Occipital lobe (tissue), 1 donor: ENCODE measurements at regions not wholly inside any gene's neighbourhood (a gene's known extent, or its start where the extent isn't known, plus 50 kb on each side); places are given as distances from the start of the nearest gene placed in this dataset.
"Not testable (repeated sequence)": the region's sequence is repeated elsewhere in the genome, so short reads cannot be mapped to it uniquely, and the experiment has no call there.

Experiments used
- DNase-seq: peaks from one replicate; lab custom pipeline; 2025; lab: John Stamatoyannopoulos, UW

DNA sequence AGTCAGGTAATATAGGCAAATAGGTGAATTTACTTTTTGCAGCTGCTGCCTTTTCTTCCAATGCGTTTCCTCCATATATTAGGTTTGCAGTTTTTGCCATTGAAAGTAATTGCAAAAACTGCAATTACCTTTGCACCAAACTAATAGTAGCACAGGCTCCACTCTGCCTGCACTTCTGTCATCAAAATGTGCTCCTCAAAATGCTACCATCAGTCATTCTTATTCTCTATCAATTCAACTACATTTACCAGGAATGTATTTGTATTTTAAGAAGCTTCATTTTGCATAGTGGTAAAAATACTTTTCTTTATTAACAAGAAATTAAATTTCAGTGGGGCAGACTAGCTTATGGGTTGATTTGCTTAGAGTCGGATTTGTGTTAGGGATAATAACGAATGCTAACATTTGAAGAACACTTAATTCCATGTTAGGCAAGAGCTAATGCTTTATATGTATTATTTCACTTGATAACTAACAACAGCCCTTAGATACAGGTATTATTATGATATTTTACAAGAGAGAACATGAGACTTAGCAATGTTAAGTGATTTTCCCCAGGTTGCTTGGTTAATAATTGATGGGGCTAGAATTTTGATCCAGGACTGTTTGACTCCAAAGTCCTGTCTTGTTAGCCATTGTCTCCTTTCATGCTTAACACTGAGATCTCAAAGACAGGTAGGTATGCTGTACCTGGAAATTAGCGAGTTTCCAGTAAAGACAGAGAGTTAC is 300.4 kb downstream of the MAN2A1 start:
- no peak for DNase-seq

- DNase-seq, result no peak
Observed at GRCh38 chr5:109990723-109991359, 301.1 kb downstream of the MAN2A1 start.

GRCh38 chr5:109992264-109992915 is 302.7 kb downstream of the MAN2A1 start:
- DNase-seq, result no peak

GRCh38 chr5:109994135-109994534 is 304.4 kb downstream of the MAN2A1 start:
- no peak for DNase-seq

DNA sequence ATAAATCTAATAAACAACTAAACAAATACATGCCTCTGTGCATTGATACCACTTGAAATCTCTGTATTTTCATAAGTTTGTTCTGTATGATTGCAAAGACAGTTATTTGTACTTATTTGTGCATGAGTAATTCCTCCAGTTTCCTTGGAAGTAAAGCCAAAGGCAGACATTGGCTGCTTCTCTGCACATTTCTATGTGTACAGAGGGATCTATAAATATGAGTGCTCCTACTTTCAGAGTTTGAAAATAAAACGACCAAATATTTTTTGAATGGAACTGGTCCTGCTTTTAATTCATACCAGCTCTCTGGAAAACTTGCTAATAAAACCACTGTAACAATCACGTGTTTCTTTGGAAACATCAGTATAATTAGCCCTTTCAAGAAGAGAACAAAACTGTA is 306.5 kb downstream of the MAN2A1 start:
- no peak for DNase-seq

DNA sequence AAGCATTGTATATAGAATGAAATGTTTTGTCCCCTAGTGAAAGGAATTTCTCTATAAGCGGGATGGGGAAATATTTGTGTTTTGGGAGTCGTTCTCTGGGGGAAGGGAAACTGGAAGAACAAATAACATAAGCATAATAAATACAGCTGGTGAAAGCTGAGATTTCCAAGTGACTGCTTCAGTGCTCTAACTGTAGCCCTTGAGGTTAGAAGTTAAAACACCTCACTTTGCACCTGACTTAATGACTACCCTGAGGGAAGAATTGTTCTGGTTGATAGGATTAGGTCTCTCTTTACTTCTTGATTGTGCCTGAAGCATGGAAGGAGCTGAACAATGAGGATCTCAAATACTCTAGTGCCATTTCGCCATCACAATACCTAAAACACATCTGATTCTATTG is 307.4 kb downstream of the MAN2A1 start:
- no peak for DNase-seq

- no peak for DNase-seq
Observed at GRCh38 chr5:109998208-109998607, 308.5 kb downstream of the MAN2A1 start.

DNA sequence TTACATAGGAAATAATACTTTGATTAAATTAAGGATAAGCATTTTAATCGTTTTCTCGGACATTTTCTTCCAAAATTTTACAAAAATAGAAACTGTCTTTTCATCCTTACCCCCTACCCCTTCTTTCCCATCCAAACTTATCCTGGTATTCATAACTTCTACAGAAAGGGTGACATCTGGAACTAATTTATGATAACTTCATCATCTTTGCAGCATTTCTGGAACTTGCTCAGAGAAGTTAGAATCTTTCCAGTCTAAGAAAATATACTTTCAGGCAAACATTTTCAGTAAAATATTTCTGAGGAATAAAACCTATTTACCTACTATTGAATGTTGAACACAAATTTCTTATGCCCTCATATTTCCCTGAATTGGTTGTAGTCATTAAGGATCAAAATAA is 309.0 kb downstream of the MAN2A1 start:
- DNase-seq, result no peak

GRCh38 chr5:110001648-110002047 is 311.9 kb downstream of the MAN2A1 start:
- DNase-seq, result no peak

DNA sequence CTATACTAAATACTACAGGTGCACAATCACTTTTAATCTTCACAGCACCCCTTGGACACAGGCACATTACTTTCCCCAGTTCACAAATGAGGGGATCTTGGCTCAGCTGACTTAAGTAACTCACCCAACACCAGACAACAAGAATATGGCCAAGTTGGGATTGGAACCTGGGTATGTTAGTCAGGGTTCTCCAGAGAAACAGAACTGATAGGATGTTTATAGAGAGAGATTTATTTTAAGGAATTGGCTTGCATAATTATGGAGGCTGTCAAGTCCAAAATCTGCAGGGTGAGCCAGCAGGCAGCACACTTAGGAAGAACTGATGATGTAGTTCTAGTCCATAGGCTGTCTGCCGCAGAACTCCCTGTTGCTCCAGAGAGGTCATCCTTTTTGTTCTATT is 312.9 kb downstream of the MAN2A1 start:
- DNase-seq, result no peak

DNA sequence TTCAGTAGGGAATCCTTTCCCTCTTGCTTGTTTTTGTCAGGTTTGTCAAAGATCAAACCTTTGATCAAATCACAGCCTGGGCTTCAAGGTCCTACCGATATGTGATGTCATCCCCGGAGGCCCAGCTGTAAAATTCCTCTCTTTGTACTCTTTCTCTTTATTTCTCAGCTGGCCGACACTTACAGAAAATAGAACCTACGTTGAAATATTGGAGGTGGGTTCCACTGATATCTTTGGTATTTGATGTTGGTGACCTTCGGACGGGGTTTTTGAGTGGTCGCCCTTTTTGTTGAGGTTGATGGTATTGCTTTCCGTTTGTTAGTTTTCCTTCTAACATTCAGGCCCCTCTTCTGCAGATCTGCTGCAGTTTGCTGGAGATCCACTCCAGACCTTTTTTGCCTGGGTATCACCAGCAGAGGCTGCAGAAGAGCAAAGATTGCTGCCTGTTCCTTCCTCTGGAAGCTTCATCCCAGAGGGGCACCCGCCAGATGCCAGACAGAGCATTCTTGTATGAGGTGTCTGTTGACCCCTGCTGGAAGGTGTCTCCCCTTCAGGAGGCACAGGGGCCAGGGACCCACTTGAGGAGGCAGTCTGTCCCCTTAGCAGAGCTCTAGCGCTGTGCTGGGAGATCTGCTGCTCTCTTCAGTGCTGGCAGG is 316.3 kb downstream of the MAN2A1 start:
- DNase-seq, result not testable (repeated sequence)

DNA sequence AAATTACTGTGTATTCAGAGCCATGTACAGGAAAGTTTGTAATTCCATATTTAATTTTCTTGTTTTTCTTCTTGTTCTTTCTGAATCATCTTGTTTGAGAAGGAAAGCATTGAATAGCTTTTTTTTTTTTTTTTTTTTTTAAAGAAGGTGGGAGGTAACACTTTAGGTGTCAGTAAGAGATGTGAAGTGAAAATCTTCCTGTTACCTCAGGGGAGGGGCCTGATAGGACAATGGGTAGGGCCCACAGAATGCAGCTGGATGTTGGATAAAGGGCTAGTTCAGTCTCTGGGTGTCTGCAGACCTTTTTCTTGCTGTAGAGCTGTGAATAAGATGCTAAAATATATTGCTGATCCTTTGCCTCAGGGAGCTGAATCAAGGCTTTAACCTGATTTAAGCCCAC is 317.4 kb downstream of the MAN2A1 start:
- no peak for DNase-seq

DNA sequence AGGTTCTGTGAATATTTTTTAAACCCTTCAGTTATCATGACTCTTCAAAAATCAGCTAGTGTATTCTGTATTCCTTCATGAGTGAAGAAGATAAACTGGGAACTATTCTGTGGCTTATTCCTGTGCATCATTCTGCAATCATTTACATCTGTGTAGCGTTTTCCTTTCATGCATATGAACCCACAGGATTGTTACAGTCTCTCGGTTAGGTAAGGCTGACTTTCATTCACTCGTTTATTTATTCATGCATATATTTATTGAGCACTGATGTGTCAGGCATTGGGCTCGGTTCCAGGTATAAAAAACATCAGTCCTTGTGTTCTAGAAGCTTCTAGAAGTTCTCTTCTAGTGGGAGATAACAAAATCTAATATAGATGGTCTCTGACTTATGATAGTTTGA is 318.4 kb downstream of the MAN2A1 start:
- no peak for DNase-seq

DNA sequence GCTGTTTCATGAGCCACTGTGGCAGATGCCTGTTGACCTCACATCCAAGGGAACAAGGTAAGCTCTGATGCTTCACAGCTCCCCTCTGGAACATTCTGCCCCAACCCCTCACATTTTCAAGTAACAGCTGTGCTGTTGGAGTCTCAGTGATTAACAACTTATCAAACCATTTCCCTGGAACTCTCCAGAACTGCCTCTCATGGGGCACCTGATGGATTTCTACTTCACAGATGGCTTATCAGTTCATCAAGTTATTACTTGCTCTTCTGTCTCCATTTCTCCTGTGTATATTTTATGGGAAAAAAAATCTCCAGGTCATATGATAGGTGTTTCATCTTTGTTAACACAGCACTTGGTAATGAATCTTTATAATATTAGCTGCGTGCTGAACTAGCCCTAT is 322.4 kb downstream of the MAN2A1 start:
- no peak for DNase-seq

- DNase-seq, result no peak
Observed at GRCh38 chr5:110013017-110013416, 323.3 kb downstream of the MAN2A1 start.

- DNase-seq, result no peak
Observed at GRCh38 chr5:110017854-110018253, 328.1 kb downstream of the MAN2A1 start.

DNA sequence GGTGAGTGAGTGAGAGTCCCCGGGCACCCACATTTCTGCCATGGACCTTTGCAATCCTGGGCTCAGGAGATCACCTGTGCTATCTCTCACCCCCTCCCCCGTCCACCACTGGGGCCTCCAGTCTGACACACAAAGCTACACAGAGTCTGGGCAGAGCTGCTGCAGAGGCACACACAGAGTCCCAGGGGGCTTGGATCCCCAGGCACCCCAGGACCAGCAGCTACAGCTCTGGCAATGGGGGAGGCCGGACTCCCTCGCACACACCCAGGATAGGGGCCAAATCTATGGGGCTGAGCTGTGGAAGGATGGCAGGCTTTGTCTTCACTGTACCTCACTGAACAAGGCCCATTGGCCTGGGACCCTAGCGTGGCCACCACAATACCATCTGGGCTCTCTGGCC is 328.8 kb downstream of the MAN2A1 start:
- no peak for DNase-seq

DNA sequence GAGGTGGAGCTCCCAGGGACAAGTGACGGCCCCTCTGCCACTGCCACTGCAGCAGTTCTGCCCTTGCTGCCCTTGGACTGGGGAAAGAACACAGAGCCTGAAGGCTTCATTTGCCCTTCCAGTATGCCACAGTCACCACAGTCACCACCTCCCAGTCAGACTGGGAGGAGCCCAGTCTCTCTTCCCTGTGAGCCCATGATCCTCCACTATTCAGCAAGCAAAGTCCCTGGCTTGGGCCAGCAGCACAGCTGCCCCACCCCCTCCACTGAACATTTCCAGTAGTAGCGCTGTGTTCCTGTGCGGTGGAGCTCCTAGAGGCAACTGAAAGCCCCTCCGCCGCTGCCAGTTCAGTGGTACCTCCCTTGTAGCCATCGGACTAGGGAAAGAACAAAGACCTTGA is 329.4 kb downstream of the MAN2A1 start:
- no peak for DNase-seq

GRCh38 chr5:110019780-110020179 is 330.1 kb downstream of the MAN2A1 start:
- no peak for DNase-seq

GRCh38 chr5:110021251-110021650 is 331.5 kb downstream of the MAN2A1 start:
- no peak for DNase-seq

DNA sequence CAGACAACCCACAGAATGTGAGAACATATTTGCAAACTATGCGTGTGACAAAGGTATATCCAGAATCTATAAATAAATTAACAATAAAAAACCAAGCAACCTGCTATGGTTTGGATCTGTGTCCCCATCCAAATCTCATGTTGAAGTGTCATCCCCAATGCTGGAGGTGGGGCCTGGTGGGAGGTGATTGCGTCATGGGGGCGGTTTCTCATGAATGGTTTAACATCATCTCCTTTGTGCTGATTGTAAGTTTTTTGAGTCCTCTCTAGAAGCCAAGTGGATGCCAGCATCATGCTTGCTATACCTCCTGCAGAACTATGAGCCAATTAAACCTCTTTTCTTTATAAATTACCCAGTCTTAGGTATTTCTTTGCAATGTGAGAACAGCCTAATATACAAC is 335.4 kb downstream of the MAN2A1 start:
- no peak for DNase-seq

- no peak for DNase-seq
Observed at GRCh38 chr5:110027527-110028322, 338.0 kb downstream of the MAN2A1 start.
